ENCODE measurements at regions not wholly inside any gene's neighbourhood (a gene's known extent, or its start where the extent isn't known, plus 50 kb on each side); places are given as distances from the start of the nearest gene placed in this dataset.

DNA sequence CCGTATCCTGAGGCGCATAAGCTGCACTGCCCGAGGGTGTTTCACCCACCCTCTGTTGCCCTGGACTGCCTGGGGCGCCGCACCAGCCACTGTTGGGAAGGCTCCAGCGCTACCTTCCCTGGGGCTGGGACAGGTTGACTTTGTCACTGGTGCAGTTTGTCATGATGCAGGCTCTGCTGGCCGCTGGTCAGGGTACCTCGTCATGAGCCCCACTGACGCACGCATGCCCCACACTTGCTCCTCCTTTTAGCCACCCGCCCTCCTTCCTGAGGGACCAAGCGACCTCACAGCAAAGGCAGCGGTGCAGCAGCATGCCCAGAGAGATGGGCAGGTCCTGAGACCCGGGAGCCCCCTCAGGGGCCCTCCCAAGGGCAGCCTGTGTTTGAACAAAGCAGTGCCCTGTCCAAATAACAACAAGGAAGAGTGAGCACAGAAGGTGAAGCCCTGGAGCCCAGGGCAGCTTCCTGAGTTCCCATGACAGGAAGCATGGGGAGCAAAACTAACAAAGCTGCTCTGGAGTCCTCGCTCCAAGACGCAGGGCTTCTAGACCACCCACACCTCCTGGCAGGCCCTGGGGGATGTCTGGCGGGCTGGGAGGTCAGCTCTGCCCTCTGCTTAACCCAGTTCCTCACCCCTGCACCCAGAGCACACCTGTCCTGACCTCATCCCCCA is 50.1 kb upstream of the SMOC2 start:
- Histone ChIP-seq H3K36me3 (no peaks in the 10 kb centered on the region), H3K27me3 (no peaks in the 10 kb centered on the region), H3K4me1 (peaks cover 0 to 4% (median 3%) of the 10 kb centered on the region in 4 donors), H3K4me3 (no peak overlapping the region), H3K27ac (no peak overlapping the region), H3K9me3 (no peaks in the 10 kb centered on the region)
- intact Hi-C loops (cut with DNase I; ENCODE audit: low total_unique reads), result no loop called here
- DNase-seq, result peak in 1 of 2 donors; percentile 60
- TF ChIP-seq, protein P1, sequence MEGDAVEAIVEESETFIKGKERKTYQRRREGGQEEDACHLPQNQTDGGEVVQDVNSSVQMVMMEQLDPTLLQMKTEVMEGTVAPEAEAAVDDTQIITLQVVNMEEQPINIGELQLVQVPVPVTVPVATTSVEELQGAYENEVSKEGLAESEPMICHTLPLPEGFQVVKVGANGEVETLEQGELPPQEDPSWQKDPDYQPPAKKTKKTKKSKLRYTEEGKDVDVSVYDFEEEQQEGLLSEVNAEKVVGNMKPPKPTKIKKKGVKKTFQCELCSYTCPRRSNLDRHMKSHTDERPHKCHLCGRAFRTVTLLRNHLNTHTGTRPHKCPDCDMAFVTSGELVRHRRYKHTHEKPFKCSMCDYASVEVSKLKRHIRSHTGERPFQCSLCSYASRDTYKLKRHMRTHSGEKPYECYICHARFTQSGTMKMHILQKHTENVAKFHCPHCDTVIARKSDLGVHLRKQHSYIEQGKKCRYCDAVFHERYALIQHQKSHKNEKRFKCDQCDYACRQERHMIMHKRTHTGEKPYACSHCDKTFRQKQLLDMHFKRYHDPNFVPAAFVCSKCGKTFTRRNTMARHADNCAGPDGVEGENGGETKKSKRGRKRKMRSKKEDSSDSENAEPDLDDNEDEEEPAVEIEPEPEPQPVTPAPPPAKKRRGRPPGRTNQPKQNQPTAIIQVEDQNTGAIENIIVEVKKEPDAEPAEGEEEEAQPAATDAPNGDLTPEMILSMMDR (IDR thresholded peaks at IDR 0.05), result no peak
